AG04449 (cell line): ENCODE measurements at regions not wholly inside any gene's neighbourhood (a gene's known extent, or its start where the extent isn't known, plus 50 kb on each side); places are given as distances from the start of the nearest gene placed in this dataset.

Source experiments
- CTCF ChIA-PET: fragments of 350-600 bp; formaldehyde crosslinking; extraction: SDS; loops from one replicate; lab custom pipeline; 2021; ENCODE audit warnings: antibody characterized with exemption; lab: Yijun Ruan, JAX
- POLR2A ChIA-PET: fragments of 400-600, 350-600 bp; formaldehyde crosslinking; extraction: SDS; loops from one replicate; lab custom pipeline; 2020; ENCODE audit warnings: antibody characterized with exemption, inconsistent platforms; lab: Yijun Ruan, JAX
- DNase-seq: peaks from one replicate; pipeline ENCODE4 v3.0.0-alpha.2; 2010; ENCODE audit warnings: low read depth, low spot score
- H3K4me3 ChIP-seq: 2 replicates; pipeline ENCODE4 v1.5.1; 2011; ENCODE audit warnings: low read depth, mild to moderate bottlenecking, control low read depth, low read length
- CTCF ChIP-seq: IDR thresholded peaks from one replicate; pipeline ENCODE4 v1.5.1; 2011; ENCODE audit warnings: mild to moderate bottlenecking, moderate library complexity, low read length, control low read depth, inconsistent platforms; ENCODE audit not compliant: insufficient read depth; ENCODE audit errors: missing control alignments

GRCh38 chr2:146147448-146148012 is 1627.6 kb upstream of the ZEB2 start:
- POLR2A ChIA-PET = no interaction called here
- CTCF ChIA-PET = interaction anchor here (1.2 to 1.6 kb wide), 2 partner anchors 11 to 165 kb away, joined by 3 to 5 read pairs; no protein-coding TSS in a partner anchor
- DNase-seq = no peak
- no peak overlapping the region for H3K4me3 ChIP-seq
- no peak for TF ChIP-seq CTCF

- no peak for DNase-seq
- ChIA-PET CTCF (no interaction called here), POLR2A (no interaction called here)
- no peak overlapping the region for H3K4me3 ChIP-seq
- no peak for TF ChIP-seq CTCF
Measured at GRCh38 chr2:146143971-146144370, 1624.1 kb upstream of the ZEB2 start.

- ChIA-PET CTCF (no interaction called here), POLR2A (no interaction called here)
- no peak overlapping the region for H3K4me3 ChIP-seq
- TF ChIP-seq CTCF = no peak
- no peak for DNase-seq
Measured at GRCh38 chr2:146138820-146139219, 1618.9 kb upstream of the ZEB2 start.

- no peak for TF ChIP-seq CTCF
- no peak overlapping the region for H3K4me3 ChIP-seq
- ChIA-PET POLR2A (no interaction called here), CTCF (no interaction called here)
- DNase-seq = no peak
Measured at GRCh38 chr2:146135245-146135644, 1615.3 kb upstream of the ZEB2 start.

- no peak for DNase-seq
- H3K4me3 ChIP-seq = no peak overlapping the region
- ChIA-PET CTCF (no interaction called here), POLR2A (no interaction called here)
- TF ChIP-seq CTCF = no peak
Measured at GRCh38 chr2:146131785-146132184, 1611.9 kb upstream of the ZEB2 start.

GRCh38 chr2:146131048-146131447 is 1611.1 kb upstream of the ZEB2 start:
- DNase-seq = no peak
- CTCF ChIA-PET = no interaction called here
- no peak for TF ChIP-seq CTCF
- no peak overlapping the region for H3K4me3 ChIP-seq
- POLR2A ChIA-PET = no interaction called here
